Suprapubic skin (tissue), 4 donors: ENCODE measurements at regions not wholly inside any gene's neighbourhood (a gene's known extent, or its start where the extent isn't known, plus 50 kb on each side); places are given as distances from the start of the nearest gene placed in this dataset.

Experiments
- CTCF ChIP-seq, 2 donors: fragments of 200-600 bp in 1 of 2; fragments of 450-650 bp in 1 of 2; sonication (generic) in 1 of 2; IDR thresholded peaks; one replicate each; pipeline ENCODE4 v1.5.1; 2016 to 2019; ENCODE audit warnings: antibody characterized with exemption in 2 of 2, mild to moderate bottlenecking in 1 of 2, moderate library complexity in 1 of 2
- EP300 ChIP-seq: sonication (generic); formaldehyde crosslinking; IDR thresholded peaks from one replicate; pipeline ENCODE4 v1.6.1; 2017; ENCODE audit warnings: antibody characterized with exemption
- POLR2AphosphoS5 ChIP-seq, 3 donors: sonication (generic); formaldehyde crosslinking; IDR thresholded peaks; one replicate each; pipeline ENCODE4 v1.6.1; 2017; ENCODE audit warnings: antibody characterized with exemption in 3 of 3

GRCh38 chr4:26001816-26002215 lies 87.8 kb downstream of the SMIM20 start:
- TF ChIP-seq CTCF (IDR thresholded peaks at IDR 0.05): no peak
- no peak for TF ChIP-seq POLR2AphosphoS5 (IDR thresholded peaks at IDR 0.05)
- TF ChIP-seq EP300: no peak
